ENCODE measurements at regions not wholly inside any gene's neighbourhood (a gene's known extent, or its start where the extent isn't known, plus 50 kb on each side); places are given as distances from the start of the nearest gene placed in this dataset.

DNA sequence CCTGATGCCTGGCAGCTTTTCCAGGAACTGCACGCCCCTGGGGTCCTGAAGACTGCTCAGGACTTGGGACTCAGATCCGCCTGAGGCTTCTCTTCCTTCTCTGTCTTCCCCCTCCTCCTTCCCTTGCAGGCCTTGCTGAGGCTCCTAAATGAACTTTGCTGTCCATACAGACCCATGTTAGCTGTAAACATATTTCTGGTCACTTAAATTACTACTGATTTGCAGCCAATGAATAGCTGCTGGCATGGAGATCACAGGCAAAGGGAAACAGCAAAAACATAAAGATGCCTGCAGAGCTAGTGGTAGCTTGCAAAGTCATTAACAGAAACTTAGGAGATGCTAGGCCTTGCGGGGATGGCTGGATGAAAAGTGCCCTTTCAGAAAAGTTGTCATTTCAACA lies 261.9 kb downstream of the GADD45G start:
- H3K4me1 Mint-ChIP-seq (ENCODE audit: low read depth): no peaks in the 10 kb centered on the region
- ChIA-PET POLR2A (no interaction called here), CTCF (interaction anchor here (0.8 to 1.0 kb wide), 2 partner anchors 56 to 264 kb away, joined by 3 read pairs; no protein-coding TSS in a partner anchor)
- no peaks in the 10 kb centered on the region for H3K9me3 Mint-ChIP-seq (ENCODE audit: insufficient read depth)
- DNase-seq: no peak
- H3K27ac Mint-ChIP-seq: no peak overlapping the region
- peaks cover 20% of the 10 kb centered on the region for H3K27me3 Mint-ChIP-seq (ENCODE audit: low read depth)
- H3K36me3 Mint-ChIP-seq (ENCODE audit: low read depth): no peaks in the 10 kb centered on the region
- H3K4me3 Mint-ChIP-seq: no peak overlapping the region
- ATAC-seq: no peak

DNA sequence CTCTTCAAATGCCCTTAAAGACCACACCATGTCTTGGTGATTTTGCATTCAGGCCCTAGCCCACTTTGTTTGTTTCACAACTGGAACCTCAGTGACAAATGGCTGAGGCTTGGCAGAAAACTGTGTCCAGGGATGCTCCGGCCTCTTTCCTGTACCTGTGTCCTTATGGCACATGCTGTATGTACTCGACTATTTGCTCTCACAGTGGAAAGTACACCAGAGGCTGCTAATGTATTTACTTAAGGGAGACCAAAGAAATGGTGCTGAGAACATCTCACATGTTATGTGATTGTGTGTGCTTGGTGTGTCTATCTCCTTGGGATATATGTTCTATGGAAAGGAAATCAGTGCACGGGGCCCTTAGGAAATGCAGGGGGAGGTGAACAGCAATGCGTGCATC lies 263.3 kb downstream of the GADD45G start:
- ChIA-PET POLR2A (no interaction called here), CTCF (no interaction called here)
- no peak overlapping the region for H3K27ac Mint-ChIP-seq
- no peaks in the 10 kb centered on the region for H3K4me1 Mint-ChIP-seq (ENCODE audit: low read depth)
- H3K36me3 Mint-ChIP-seq (ENCODE audit: low read depth): no peaks in the 10 kb centered on the region
- H3K9me3 Mint-ChIP-seq (ENCODE audit: insufficient read depth): no peaks in the 10 kb centered on the region
- H3K27me3 Mint-ChIP-seq (ENCODE audit: low read depth): peaks cover 10% of the 10 kb centered on the region
- DNase-seq (no peak), ATAC-seq (no peak)
- H3K4me3 Mint-ChIP-seq: no peak overlapping the region

DNA sequence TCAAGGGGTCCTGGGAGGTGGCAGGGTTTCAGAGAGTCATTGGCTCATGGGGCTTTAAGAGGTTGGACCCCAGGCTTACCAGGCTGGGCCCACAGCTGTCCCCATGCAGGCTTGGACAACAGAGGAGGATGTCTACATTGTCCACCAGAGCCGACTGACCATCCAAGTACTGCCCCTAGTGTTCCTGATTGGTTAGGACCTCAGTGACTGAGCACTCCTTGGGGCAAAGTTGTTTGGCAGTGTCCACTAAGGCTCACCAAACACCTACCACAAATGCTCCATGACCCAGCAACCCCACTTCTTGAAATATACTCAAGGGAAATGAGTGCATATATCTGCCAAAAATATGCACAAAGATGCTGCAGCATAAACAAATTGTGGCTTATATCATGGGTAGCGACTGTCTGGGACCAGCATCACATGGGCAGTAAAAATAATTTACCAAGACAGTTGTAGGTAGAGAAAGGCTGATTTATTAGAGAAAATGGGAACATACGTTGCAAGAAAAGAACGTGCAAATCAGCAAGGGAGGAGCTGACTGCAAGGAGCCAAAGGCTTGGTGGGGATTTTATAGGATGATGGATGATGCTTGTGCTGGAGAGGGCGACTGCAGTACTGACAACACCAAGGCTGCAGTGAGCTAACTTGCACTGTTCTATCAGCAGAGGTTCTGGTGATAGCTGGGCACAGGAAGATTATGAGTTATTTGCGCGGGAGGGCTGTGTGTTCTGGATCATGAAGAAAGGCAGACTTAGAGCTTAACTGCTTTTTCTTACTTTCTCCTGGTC lies 265.2 kb downstream of the GADD45G start:
- no peak overlapping the region for H3K27ac Mint-ChIP-seq
- no peaks in the 10 kb centered on the region for H3K4me1 Mint-ChIP-seq (ENCODE audit: low read depth)
- H3K36me3 Mint-ChIP-seq (ENCODE audit: low read depth): no peaks in the 10 kb centered on the region
- POLR2A ChIA-PET: no interaction called here
- DNase-seq: no peak
- no peak overlapping the region for H3K4me3 Mint-ChIP-seq
- H3K27me3 Mint-ChIP-seq (ENCODE audit: low read depth): peaks cover 7% of the 10 kb centered on the region
- CTCF ChIA-PET: interaction anchor here (1.3 kb wide), 1 partner anchor 267 kb away, joined by 5 read pairs; no protein-coding TSS in a partner anchor
- no peaks in the 10 kb centered on the region for H3K9me3 Mint-ChIP-seq (ENCODE audit: insufficient read depth)
- ATAC-seq: no peak

DNA sequence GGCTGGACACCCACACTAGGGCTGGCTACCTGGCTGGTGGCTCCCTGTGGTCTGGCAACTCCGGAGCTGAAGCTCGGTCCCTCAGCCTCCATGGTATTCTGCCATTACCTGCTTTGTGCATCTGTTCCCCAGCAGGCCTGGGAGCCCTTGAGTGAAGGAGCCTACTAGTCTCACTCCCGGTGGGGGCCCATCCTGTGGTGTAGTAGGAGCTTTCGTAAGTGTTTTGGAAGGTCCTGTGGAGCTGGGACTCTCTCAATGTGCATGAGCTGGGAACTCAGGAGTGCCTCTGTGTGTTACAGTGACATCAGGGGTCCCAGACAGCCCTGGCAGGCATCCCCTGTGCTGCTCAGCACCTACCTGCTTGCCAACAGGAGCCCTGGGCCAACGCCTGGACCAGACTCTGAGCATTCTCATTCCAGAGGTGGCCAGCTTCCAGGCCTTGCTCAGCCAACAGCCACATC lies 267.1 kb downstream of the GADD45G start:
- CTCF ChIA-PET: interaction anchor here (1.3 kb wide), 1 partner anchor 274 kb away, joined by 4 read pairs; no protein-coding TSS in a partner anchor
- Mint-ChIP-seq H3K27me3 (ENCODE audit: low read depth) (peaks cover 7% of the 10 kb centered on the region), H3K4me3 (no peak overlapping the region), H3K36me3 (ENCODE audit: low read depth) (no peaks in the 10 kb centered on the region), H3K4me1 (ENCODE audit: low read depth) (no peaks in the 10 kb centered on the region), H3K27ac (no peak overlapping the region), H3K9me3 (ENCODE audit: insufficient read depth) (no peaks in the 10 kb centered on the region)
- POLR2A ChIA-PET: no interaction called here
- DNase-seq: no peak
- no peak for ATAC-seq

DNA sequence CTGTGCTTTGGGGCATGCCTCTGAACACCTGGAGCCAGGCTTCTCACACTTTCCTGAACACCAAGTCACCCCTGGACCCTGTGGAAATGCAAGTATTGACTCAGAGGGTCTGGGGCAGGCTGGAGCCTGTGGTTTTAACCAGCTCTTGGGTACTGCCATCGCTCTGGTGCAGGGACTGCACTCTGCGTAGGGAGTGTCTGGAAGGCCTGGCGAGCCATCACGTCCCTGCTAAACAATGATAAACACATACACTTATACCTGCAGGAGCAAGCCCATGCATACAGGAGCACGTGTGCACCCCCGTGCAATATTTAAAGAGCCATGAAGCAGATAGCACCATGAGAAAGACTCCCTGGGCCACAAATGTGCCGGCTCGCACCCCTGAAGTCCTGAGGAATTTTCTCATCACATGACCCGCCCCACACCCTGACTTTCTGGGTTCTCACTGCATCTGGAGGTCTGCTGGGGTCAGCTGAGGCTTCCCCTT lies 267.7 kb downstream of the GADD45G start:
- ATAC-seq: no peak
- no peak for DNase-seq
- Mint-ChIP-seq H3K4me3 (no peak overlapping the region), H3K27me3 (ENCODE audit: low read depth) (peaks cover 7% of the 10 kb centered on the region), H3K27ac (no peak overlapping the region), H3K9me3 (ENCODE audit: insufficient read depth) (no peaks in the 10 kb centered on the region), H3K4me1 (ENCODE audit: low read depth) (no peaks in the 10 kb centered on the region), H3K36me3 (ENCODE audit: low read depth) (no peaks in the 10 kb centered on the region)
- CTCF ChIA-PET: interaction anchor here (1.3 kb wide), 1 partner anchor 274 kb away, joined by 4 read pairs; no protein-coding TSS in a partner anchor
- POLR2A ChIA-PET: no interaction called here

DNA sequence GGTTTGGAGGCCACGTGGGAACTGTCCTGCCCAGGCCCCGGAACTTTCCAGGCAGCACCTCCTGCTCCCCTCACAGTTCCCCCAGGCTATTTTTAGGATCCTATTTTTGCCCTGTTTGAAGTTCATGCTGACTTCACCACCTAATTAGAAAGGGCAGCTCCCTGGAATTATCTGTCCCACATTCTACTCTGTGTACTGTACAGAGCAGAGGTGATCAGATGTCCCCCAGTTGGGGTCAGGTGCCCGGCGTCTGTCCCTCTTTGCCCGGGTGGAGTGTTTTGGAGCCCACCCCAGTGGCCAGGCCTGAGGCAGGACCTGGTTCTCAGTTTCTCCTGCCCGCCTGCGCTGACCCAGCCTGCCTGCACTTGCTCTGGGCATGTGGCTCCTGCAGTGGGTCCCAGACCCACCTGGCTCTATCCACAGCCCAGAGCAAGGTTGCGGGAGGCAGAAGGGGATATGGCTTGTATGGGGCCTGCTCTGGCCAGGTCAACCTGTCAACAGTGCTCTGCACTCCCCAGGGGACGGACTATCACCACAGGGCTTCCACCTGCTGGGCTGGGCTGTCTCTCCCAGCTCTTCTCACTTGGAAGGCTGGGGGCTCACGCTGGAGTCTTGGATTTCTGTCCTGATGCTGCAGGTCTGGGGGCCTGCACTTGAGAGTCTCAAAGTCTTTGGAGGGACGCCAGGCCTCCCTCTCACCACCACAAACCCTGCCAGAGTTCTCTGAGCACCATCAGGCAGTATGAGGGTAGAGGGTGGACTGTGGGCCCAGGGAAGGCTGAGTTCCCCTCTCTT lies 268.3 kb downstream of the GADD45G start:
- no peak for ATAC-seq
- H3K9me3 Mint-ChIP-seq (ENCODE audit: insufficient read depth): no peaks in the 10 kb centered on the region
- H3K36me3 Mint-ChIP-seq (ENCODE audit: low read depth): no peaks in the 10 kb centered on the region
- H3K4me3 Mint-ChIP-seq: no peak overlapping the region
- H3K27me3 Mint-ChIP-seq (ENCODE audit: low read depth): peaks cover 7% of the 10 kb centered on the region
- no peak overlapping the region for H3K27ac Mint-ChIP-seq
- POLR2A ChIA-PET: no interaction called here
- no peak for DNase-seq
- H3K4me1 Mint-ChIP-seq (ENCODE audit: low read depth): no peaks in the 10 kb centered on the region
- CTCF ChIA-PET: interaction anchor here (2.2 kb wide), 1 partner anchor 270 kb away, joined by 7 read pairs; no protein-coding TSS in a partner anchor

DNA sequence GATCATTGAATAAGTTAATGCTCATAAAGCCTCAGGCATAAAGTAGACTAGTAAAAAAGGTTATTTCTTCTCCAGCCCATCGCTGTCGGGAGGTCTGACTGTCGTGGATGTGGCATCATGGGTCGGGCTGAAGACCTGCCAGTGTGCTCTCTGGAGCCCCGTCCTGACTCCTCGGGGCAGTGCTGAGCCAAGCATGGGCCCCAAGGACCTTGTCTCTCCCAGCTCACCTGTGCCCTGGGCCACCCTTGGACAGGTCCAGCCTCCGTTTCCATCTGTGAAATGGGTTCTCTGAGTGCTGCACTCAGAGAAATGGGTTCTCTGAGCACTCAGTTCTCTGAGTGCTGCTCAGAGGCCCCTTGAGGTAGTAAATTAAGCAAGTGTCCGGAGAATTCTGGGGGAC lies 269.0 kb downstream of the GADD45G start:
- peaks cover 7% of the 10 kb centered on the region for H3K27me3 Mint-ChIP-seq (ENCODE audit: low read depth)
- H3K4me1 Mint-ChIP-seq (ENCODE audit: low read depth): no peaks in the 10 kb centered on the region
- no peak overlapping the region for H3K4me3 Mint-ChIP-seq
- ChIA-PET POLR2A (no interaction called here), CTCF (interaction anchor here (2.2 kb wide), 1 partner anchor 271 kb away, joined by 7 read pairs; no protein-coding TSS in a partner anchor)
- no peaks in the 10 kb centered on the region for H3K36me3 Mint-ChIP-seq (ENCODE audit: low read depth)
- H3K27ac Mint-ChIP-seq: no peak overlapping the region
- no peaks in the 10 kb centered on the region for H3K9me3 Mint-ChIP-seq (ENCODE audit: insufficient read depth)
- ATAC-seq (no peak), DNase-seq (no peak)

DNA sequence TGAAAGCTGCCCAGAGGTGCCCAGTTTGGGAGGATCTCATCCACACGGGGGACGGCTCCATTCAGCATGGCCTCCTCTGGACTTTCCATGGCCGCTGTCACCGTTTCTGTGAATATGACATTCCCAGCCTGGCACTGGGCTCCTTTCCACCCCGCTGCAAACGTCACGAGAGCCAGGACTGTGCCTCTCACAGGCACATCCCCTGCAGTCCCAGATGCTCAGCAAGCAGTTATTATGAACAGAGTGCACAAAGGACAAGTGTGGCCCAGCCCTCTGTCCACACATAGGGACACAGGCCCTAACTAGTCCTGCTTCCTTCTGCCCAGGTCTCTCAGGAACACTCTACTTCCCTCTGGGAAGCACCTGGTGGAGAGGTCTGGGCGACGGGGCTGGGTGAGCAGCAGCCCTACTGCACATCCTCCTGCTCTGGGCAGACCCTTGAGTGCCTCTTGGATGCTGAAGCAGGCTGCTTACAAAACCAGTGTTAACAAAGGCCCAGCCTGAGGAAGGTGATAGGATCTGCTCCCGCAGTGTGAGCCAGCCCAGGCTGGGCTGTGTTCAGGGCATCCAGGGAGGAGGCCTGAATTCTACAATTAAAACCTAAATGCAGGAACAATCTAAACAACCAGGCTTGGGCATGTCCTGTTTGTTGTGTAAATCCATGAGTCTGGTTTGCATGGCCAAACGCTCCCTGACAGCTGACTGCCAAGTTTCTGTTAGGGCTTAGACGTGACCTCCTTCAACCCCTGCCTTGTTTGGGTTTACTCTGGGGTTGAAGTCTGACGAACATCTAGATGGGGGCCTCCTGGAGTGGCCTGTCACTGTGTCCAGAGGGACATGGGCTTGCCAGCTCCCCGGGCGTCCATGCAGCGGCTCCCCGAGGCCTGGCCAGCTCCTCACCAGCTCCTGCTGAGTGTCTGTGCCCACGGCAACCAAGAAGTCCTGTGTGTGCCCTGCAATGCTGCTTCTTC lies 269.8 kb downstream of the GADD45G start:
- Mint-ChIP-seq H3K4me3 (no peak overlapping the region), H3K4me1 (ENCODE audit: low read depth) (no peaks in the 10 kb centered on the region), H3K27ac (no peak overlapping the region), H3K9me3 (ENCODE audit: insufficient read depth) (no peaks in the 10 kb centered on the region), H3K27me3 (ENCODE audit: low read depth) (peaks cover 3% of the 10 kb centered on the region), H3K36me3 (ENCODE audit: low read depth) (no peaks in the 10 kb centered on the region)
- CTCF ChIA-PET: interaction anchor here (2.2 kb wide), 1 partner anchor 272 kb away, joined by 7 read pairs; no protein-coding TSS in a partner anchor
- no peak for DNase-seq
- POLR2A ChIA-PET: no interaction called here
- ATAC-seq: no peak

DNA sequence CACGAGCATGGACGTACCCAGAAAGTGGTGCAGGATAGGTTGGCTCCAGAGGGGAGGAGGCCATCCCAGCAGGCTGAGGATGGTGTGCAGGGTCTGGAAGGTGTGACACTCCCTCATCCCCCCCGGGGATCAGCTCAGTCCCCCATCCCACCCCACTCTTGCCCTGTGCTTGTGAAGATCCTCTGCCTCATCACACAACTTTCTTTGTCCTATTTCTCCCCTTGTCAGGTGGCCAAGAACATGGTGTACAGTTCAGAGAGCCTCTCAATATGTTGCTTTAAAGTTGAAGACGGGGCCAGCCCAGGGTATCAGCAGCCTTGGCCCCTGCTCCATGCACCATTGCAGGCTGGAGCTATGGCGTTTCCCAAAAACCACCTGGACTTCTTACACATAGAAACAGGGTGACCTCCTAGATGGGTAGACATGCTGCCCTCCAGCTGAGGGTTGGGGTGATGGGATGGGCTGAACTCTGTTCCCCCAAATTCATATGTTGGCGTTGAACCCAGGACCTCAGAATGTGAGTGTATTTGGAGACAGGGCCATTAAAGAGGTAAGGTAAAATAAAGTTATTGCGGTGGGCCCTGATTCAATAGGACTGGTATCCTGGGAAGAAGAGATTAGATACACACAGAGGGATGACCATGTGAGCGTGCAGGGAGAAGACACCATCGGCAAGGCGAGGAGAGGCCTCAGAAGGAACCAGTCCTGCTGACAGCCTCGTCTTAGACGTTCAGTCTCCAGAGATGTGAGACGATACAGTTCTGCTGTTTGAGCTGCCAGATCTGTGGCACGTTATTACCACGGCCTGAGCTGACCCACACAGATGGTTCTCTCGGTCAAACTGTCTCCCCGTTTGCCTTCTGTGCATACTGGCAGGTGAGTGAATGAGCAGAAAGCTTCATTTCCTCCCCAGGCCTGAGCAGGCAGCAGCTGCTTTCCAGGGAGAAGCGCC lies 272.5 kb downstream of the GADD45G start:
- ChIA-PET CTCF (interaction anchor here (0.7 to 1.5 kb wide), 3 partner anchors 273 to 284 kb away, joined by 3 to 5 read pairs (median 3); no protein-coding TSS in a partner anchor), POLR2A (no interaction called here)
- no peak for DNase-seq

DNA sequence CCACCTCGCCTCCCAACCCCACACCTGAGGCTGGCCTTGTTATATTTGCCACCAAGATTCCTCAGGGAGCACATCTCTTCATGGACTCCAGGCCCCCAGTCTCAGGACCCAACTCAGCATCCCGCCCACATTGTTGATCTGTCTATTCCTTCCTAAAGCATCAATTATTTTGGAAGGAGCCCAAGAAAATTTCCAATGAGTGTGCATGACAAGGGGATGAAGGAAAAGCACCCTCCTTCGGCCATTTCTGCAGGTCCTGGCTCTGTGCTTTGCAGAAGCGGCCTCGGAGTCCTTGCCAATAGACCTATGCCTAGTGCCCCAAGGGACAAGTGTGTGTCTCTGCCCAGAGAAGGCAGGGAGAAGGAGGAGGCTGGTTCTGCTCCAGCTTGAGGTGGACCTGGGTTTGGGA lies 273.2 kb downstream of the GADD45G start:
- Mint-ChIP-seq H3K9me3 (ENCODE audit: insufficient read depth) (no peaks in the 10 kb centered on the region), H3K4me3 (no peak overlapping the region), H3K4me1 (ENCODE audit: low read depth) (no peaks in the 10 kb centered on the region), H3K27ac (no peak overlapping the region), H3K27me3 (ENCODE audit: low read depth) (no peaks in the 10 kb centered on the region), H3K36me3 (ENCODE audit: low read depth) (no peaks in the 10 kb centered on the region)
- DNase-seq (no peak), ATAC-seq (no peak)
- POLR2A ChIA-PET: no interaction called here
- CTCF ChIA-PET: interaction anchor here (1.3 to 1.6 kb wide), 3 partner anchors 224 to 284 kb away, joined by 3 to 5 read pairs (median 4); no protein-coding TSS in a partner anchor

More for the DNA sequence above, 272.5 kb downstream of the GADD45G start:
- no peak overlapping the region for H3K27ac Mint-ChIP-seq
- no peaks in the 10 kb centered on the region for H3K36me3 Mint-ChIP-seq (ENCODE audit: low read depth)
- no peak overlapping the region for H3K4me3 Mint-ChIP-seq
- no peak for ATAC-seq
- H3K27me3 Mint-ChIP-seq (ENCODE audit: low read depth): no peaks in the 10 kb centered on the region
- no peaks in the 10 kb centered on the region for H3K9me3 Mint-ChIP-seq (ENCODE audit: insufficient read depth)
- no peaks in the 10 kb centered on the region for H3K4me1 Mint-ChIP-seq (ENCODE audit: low read depth)

Data from activated CD8-positive, alpha-beta T cell treated with anti-CD3 and anti-CD28 coated beads, Interleukin-2, amount 10 ng/mL, durations not matched to agents 7 days and 5 days (primary cell).